UCSD-AML1 (cell line): ENCODE measurements at regions not wholly inside any gene's neighbourhood (a gene's known extent, or its start where the extent isn't known, plus 50 kb on each side); places are given as distances from the start of the nearest gene placed in this dataset.

ENCODE experiments used
- DNase-seq: peaks from one replicate; lab custom pipeline; 2025; ENCODE audit not compliant: unreplicated experiment; lab: John Stamatoyannopoulos, UW

DNA sequence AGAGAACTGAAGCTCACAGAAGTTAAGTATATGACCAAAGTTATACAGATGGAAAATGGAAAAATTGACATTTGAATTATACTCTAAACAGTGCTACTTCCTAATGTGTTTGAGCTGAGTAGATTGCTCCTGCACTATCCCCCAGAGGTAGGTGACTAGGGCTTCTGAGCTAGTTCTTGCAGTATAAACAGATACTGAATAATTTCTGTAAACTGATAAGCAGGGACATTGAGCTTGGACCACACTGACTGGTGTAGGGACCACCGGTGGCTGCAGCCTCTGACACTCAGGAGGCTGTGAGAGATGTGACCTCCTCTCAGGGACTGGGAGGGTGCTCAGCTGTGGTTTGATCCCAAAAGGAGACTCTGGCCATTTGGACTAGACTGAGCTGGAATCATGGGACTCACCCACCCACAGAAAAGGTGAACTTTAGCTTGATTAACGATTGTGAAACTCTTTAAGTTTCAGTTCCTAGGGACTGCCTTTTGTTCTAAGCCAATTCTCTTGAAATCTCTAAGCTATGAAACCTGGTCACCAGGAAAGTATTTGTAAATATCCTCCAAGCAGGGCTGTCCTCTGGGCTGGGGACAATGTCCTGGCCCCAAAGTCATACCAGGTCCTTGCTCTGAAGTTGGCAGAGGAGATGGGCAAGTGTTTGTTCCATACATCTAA, 291.5 kb downstream of the SEC61B start:
- no peak for DNase-seq

DNA sequence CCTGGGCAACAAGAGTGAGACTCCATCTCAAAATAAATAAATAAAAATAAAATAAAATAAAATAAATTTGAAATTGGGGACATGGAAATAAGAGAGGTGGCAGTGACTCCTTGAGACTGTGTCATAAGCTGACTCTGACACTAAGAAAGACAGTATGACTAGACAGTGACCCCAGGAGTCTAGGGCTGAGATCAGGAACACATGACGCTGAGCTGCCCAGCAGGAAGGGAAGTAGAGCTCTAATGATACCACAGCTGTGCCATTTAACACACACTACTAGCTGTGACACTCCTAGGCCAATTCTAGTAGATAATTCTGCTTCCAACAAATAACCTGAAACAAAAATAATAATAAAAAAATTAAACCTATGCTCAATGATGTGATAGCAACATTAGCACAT, 293.0 kb downstream of the SEC61B start:
- no peak for DNase-seq

DNA sequence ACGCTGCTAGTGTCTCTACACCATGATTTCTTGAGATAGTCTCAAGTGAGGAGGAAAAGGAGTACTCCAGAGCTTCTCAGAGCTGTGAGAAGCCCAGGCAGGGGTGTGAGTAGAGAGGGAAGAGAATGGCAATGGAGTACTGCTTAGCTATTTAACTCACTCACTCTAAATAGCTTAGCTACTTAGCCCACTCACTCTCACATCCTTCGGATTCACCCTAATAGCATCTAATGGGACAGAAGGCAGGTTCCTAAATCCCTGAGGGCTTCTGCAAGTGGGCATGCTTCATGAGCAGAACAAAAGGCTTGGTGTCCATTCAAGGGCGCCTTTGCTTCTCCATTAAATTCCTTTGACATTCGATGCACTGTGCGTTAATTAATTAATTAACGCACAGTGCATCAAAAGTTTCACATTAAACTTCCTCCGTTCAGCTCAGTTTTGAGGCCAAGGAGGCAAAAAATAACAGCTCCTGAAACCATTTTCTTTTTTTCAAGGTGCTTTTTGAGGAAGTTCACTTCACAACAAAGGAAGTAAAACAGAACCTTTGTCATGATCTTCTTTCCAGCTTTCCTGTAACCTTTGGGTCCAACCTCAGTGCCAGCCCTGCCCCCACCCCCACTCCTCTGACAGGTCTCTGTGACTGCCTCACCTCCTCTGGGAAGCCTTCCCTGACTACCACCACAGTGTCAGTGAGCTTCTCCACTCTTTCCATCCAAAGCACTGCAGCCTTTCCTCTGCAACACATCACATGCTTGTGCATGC, 294.0 kb downstream of the SEC61B start:
- DNase-seq, result no peak

DNA sequence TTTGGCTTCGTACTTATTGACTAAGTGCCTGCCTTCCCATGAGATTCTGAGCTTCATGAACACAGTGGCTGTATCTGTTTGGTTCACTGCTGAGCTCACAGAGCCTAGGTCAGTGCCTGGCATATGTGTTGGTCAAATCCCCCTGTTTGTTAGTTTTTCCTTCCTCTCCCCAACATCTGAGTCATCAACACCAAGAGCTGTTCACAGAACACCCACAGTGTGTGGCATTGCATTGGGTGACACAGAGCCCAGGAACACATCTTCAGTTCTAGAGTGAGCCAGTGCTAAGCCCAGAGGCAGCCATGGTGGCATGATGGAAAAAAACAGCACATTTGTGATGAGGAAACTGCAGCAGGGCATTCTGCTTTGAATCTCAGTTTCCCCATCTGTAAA, 294.6 kb downstream of the SEC61B start:
- DNase-seq, result no peak

DNA sequence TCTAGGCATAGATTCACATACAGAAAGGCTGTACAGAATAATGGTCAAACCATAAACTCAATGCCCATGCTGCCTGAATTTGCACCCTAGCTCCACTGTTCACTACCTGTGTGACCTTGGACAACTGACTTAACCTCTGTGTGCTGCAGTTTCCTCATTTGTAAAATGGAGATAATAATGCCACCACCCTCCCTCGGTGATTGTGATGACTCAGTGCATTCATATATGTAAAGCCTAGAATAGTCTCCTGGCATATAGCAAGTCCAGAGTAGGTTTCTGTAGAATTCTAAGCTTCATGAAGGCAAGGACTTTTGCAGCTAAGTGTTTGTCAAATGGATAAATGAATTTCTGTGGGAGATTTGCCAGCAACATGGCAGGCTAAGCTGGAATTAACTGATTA, 297.8 kb upstream of the NR4A3 start:
- no peak for DNase-seq

DNA sequence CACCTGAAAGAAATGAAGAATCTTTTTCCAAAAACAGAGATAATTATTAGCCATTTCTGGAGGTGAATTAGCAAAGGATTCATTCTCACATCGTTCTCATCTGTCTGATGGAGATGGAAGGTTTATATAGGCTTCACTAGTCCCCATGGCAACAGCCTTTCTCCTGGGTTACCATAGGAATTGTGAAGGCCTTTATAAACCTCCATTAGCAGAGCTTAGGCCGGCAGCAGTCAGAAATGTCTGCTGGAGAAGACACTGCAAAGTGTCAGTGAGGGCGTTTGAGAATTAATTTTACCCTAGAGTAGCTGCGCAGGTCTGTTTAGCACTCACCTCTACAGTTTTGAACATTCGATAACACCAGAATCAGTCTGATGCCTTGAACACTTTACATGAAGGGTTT, 290.4 kb upstream of the NR4A3 start:
- DNase-seq, result no peak

DNA sequence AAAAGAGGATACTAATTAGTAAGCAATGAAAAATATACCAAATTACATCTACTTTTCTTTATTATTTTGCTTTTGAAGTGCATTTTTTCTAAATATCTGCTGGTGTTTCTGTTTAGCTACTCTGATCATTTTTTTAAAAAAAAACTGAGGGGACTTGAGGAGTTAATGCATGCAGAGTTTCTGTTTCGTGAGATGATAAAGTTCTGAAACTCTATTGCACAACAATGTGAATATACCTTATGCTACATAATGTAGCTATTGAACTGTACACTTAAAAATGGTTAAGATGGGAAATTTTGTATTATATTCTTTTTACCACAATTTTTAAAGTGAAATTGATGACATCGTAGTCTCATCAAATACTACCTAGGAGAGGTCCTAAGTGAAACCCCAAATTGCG, 288.3 kb upstream of the NR4A3 start:
- no peak for DNase-seq

DNA sequence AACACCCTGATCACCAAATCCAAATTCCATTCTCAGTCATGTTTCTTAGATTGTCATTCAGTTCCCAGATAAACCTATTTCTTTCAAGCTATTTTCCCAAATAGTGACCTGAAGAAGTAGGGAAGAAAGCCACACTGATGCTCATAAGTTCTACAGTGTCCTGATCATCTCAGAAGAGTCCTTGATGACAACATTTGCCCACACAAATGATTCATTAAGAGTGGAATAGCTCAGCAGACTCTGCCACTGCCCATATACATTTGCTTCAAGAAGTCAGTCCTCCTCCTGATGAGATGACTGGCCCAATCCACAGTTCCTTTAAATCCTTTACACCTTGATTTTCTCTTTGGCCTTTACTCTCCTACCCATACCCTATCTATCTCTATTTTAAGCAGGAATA, 283.7 kb upstream of the NR4A3 start:
- DNase-seq, result no peak

DNA sequence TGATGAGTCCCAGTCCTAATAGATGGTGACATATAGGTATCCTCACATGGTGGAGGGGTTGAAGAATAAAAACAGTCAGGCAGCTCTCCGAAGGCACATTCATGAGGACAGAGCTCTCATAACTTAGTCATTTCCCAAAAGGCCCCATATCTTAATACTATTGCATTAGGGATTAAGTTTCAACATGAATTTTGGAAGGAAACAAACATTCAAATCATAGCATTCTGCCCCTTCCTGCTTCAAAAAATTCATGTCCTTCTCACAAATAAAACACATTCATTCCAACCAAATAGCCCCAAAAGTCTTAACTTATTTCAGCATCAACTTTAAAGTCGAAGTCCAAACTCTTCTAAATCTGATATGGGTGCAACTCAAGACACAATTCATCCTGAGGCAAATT, 277.2 kb upstream of the NR4A3 start:
- no peak for DNase-seq

DNA sequence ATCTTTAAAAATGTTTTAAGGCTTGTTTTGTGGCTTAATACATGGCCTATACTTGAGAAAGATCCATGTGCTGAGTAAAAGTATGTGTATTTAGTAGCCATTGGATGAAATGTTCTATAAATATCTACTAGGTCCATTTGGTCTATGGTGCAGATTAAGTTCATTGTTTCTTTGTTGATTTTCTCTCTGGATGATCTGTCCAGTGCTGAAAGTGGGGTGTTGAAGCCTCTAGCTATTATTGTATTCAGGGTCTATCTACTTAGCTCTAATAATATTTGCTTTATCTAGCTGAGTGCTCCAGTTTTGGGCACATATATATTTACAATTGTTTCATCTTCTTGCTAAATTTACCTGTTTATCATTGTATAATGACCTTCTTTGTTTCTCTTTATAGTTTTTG, 272.2 kb upstream of the NR4A3 start:
- no peak for DNase-seq

DNA sequence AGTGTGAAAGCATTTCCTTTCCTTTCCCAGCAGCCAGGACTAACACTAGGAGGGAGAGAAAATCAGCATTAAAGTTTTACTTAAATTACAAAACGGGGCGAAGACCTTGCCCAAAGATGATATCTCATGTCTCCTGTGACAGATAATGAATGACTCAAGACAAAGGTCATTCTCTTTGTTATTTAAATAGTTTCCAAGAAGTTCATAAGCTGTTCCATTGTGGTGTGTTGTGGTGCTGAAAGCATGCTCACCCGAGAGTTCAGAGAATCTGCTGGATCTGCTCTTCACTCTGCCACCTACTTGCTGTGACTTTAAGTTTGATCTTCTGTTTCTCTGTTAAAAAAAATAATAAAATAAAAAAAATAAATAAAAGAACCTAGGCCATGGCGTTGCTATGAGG, 265.9 kb upstream of the NR4A3 start:
- no peak for DNase-seq

DNA sequence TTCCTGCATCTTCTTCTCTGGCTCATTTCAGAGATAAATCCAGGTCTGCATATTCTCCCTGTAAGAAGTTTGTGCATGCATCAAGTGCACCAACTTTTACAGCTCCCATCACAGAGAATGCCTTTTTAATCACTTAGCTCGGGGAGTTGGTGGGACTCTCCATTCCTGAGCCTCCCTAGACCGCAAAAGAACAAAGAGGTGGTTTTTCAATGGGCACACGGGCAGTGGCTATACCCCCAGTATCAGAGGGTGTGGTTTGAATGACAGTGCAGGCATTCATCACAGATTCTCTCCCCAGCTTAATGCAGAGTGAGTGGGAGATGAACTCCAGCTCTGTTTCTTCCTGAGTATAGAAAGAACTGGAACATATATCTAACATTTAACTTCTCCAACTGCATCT, 264.7 kb upstream of the NR4A3 start:
- no peak for DNase-seq

DNA sequence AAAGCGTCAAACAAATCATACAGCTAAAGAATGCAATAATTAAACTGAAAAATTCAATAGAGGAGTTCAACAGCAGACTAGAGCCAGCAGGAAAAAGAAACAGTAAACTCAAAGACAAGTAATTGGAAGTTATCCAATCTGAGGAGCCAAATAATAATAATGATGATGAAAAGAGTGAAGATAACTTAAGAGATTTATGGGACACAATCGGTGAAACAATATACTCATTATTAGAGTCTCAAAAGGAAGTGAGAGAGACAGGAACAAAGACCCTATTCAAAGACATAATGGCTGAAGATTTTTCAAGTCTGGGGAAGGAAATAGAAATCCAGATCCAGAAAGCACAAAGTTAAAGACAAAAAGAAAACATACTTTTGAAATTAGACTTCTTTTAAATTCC, 263.9 kb upstream of the NR4A3 start:
- no peak for DNase-seq

DNA sequence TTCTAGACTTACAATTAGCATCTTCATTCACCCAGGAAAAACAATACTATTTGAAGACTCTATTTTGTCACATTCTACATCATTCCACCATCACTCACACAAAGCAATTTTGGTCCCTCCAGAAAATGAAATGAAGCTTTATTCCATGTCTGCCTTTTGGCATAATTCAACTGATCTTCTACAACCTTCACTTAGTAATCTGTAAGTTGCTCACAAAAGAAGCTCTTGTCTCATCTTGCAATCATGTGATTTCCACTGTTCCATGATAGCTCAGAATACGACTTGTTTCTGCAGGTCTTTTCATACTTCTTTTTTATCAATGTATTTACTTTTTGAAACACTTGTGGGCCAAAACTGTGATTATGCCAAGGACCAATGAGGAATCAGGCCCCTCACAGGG, 261.9 kb upstream of the NR4A3 start:
- DNase-seq, result no peak

DNA sequence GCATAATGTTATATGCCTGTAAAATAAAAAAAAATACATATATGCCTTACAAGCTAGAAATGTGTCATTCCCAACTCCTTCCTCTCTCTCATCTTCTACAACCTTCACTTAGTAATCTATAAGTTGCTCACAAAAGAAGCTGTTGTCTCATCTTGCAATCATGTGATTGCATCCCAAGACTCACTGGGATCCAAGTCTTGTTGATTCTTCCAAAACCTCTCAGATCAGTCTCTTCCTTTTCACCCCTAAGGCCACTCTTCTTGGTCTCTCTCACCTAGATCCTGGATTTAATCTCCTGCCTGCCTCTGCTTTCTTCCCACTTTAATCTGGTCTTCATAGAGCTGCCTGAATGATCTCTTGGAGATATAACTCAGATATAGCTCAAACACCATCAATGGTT, 261.1 kb upstream of the NR4A3 start:
- DNase-seq, result no peak

DNA sequence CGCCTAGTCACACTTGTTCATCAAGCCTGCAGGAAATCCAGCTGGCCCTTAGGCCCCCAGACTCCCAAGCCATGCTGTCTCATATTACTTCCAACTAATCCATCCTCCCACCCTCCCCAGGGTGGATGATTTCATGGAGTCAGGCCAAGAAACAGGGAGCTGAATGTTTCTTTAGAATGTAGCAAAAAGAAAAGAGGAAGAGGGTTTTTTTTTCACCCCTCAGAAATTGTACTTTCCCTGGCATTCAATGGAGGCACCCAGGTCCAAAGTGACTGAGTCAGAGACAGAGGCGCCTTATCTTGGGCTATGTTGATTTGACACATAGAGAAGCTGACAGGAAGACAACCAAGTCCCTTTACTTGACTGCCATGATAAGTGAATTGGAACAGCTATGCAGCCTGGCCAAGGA, 260.2 kb upstream of the NR4A3 start:
- DNase-seq, result no peak

DNA sequence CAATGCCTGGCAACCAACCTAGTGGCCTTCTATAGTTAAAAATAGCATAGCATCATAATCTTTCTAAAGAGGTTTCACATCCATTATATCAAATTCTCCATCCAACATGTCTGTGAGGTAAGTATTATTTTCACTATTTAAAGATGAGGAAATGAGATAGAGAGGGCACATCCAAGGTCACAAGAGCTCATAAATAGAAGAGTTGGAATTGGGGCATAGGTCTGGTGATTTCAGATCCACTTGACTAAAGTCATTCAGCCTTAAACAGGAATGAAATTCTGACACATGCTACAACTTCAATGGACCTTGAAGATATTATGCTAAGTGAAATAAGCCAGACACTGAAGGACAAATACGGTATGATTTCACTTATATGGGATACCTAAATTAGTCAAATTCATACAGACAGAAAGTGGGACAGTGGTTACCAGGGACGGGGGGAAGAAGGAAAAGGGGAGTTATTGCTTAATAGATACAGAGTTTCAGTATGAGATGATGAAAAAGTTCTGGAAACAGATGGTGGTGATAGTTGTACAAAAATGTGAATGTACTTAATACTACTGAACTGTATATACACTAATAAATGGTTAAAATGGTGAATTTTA, 259.6 kb upstream of the NR4A3 start:
- DNase-seq, result no peak

DNA sequence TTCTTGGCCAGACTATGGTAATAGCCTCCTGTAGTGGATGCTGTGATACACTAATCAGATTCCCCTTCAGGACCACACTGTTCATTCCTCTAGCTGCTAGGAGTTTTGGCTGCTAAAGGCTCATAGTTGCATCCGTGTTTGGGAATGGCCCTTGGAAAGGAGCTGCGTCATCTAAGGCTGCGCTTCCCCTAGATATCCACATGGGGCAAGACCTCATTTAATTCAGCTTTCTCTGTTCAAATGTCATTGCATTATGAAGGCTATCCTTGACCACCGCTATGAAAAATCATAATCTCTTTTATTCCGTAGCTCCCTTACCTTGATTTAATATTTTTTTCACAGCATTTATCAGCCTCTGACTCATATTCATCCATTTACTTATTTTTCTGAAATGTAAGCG, 258.3 kb upstream of the NR4A3 start:
- DNase-seq, result no peak

DNA sequence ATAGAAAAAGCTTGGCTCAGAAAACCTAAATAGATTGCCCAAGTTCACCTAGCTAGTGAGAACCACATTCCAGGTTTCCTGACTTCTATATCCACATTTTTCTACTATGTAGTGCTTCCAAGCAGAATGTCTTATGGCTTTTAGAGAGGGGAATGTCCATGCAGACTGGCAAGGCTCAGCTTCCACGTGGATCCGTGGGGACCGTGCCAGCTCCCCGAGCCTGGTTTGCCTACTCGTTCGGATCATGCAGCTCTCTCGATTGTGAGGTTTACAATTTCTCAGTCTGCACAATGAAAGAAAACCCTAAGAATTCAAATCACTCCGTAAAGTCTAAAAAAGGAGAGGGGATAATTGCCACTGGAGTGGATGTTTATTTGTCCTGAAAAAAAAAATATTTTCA, 256.5 kb upstream of the NR4A3 start:
- no peak for DNase-seq

DNA sequence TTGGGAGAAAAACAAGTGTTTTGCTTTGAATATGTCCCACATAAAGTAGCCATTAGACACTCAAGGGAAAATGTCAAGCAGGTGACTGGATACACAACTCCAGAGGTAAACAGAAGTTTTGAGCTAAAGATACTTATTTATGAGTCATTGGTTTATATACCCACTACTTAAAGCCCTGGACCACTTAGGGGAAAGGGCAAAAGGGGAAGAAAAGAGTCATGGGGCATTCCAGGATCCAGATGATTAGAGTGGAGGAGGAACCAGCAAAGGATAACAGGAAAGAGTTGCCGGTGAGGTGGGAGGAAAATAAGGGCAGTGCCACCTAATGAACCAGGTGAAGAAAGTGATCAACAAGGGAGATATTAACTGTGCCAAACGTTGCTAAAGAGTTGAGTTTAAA, 254.2 kb upstream of the NR4A3 start:
- DNase-seq, result no peak

DNA sequence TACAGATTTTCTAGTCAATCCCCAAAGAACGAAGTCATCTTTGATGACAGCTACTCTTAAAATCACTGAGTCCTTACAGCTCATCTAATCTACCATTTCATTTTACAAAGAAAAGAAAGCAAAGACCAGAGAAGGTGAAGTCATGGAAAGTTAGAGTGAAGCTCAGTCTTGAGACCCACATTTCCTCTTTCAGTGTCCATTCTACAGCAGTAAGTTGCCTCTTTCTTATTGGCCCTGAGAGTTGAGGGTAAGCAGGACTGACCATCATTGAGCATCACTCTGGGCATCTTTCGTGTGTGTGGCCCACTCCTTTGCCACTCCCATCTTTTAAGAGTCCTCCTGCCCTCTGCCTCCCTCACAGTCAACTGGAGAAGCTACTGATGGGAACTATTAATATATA, 251.8 kb upstream of the NR4A3 start:
- DNase-seq, result no peak

DNA sequence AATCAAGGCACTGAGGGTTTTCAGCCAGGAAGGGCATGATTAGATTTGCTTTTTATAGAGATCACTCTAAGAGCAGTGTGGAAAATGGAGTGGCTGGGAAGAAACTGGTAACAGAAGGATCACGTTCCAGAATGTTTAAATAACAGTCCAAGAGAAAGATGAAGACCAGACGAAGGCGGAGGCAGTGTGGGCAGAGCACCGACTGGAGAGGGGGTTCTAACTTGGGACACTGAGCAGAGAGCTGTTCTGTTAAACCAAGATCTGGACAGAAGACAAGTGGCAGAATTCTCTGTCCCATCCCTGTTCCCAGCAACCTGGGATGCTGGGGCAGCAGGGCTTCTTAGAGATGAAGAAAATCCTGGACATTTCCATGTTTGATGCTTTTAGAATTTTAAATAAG, 249.1 kb upstream of the NR4A3 start:
- DNase-seq, result no peak

DNA sequence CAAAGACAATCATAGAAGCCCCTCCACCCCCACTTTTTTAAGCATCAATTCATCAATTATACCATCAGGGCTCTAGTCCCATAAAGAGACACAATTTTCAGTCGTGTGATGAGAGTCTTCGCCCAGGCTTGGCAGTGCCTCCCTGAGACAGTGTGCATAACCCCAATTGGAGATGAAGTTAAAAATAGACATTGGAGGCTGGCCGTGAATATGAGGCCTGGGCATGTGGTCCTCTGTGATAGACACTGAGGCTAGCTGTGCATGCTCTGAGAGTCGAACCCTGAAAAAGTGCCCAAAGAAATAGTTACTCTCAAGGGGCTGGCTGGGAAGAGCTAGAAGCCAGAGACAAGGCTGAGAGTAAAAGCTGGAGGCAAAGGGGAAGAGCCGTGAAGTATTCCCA, 248.6 kb upstream of the NR4A3 start:
- no peak for DNase-seq
